Stimulated activated CD8-positive, alpha-beta memory T cell treated with anti-CD3 and anti-CD28 coated beads, Interleukin-7, amount 100 ng/mL, for 48 hours (primary cell): ENCODE measurements at regions not wholly inside any gene's neighbourhood (a gene's known extent, or its start where the extent isn't known, plus 50 kb on each side); places are given as distances from the start of the nearest gene placed in this dataset.

ENCODE experiments used
- DNase-seq, 2 donors: peaks; one replicate each; pipeline ENCODE4 v3.0.0-alpha.2; 2020; ENCODE audit warnings: low read depth in 1 of 2; ENCODE audit errors: extremely low read depth in 1 of 2

GRCh38 chr11:70605468-70605815 lies 207.1 kb downstream of the CTTN start:
- no peak for DNase-seq

- no peak for DNase-seq
Observed at GRCh38 chr11:70605846-70606245, 207.5 kb downstream of the CTTN start.

DNA sequence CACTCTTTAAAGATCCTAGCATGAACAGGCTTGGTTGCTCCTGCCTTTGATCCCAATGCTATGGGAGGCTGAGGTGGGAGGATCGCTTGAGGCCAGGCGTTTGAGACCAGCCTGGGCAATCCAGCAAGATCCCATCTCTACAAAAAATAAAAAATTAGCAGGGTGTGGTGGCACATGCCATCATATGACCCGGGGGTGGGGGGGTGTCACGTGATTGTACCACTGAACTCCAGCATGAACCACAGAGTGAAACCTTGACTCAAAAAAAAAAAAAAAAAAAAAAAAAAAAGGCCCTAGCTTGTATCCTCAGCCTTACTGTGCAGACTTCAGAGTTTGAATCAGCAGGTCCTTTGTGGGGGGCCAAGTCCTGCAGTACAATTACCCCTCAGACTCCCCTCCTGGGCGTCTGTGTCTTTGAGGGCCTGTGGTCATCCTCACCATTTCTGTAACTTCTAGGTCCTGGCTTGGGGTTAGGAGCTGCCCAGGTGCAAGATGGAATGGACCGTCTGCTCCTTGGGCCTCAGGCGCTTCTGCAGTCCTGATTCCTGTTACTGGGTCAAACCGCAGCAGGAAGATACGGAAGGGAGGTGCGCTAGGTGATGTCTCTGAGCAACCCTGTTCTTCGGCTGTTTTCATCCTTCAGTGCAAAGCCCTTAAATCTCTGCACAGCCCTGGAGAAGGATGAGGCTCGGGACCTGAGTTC lies 208.1 kb downstream of the CTTN start:
- DNase-seq: no peak

- DNase-seq: no peak
Observed at GRCh38 chr11:70606951-70607330, 208.6 kb downstream of the CTTN start.

DNA sequence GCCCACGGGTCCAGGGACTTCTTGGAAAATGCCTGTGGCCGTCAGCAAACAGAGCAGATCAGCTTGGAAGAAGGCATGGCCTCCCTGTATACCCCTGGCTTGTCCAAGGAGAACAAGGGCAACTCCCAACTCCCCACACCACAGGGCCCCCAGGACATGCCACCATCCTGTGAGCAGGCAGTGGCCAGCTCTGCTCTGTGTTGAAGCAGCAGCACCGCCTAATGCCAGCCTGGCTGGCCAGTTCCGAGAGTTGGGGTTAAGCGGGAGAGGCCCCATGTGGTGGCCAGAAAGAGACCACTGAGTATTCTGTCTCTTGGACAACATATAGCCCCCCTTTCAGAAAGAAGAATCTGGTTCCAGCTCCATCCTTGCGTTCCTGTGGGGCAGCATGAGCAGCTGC lies 209.2 kb downstream of the CTTN start:
- DNase-seq: no peak

GRCh38 chr11:70608568-70609470 lies 210.5 kb downstream of the CTTN start:
- DNase-seq: no peak

DNA sequence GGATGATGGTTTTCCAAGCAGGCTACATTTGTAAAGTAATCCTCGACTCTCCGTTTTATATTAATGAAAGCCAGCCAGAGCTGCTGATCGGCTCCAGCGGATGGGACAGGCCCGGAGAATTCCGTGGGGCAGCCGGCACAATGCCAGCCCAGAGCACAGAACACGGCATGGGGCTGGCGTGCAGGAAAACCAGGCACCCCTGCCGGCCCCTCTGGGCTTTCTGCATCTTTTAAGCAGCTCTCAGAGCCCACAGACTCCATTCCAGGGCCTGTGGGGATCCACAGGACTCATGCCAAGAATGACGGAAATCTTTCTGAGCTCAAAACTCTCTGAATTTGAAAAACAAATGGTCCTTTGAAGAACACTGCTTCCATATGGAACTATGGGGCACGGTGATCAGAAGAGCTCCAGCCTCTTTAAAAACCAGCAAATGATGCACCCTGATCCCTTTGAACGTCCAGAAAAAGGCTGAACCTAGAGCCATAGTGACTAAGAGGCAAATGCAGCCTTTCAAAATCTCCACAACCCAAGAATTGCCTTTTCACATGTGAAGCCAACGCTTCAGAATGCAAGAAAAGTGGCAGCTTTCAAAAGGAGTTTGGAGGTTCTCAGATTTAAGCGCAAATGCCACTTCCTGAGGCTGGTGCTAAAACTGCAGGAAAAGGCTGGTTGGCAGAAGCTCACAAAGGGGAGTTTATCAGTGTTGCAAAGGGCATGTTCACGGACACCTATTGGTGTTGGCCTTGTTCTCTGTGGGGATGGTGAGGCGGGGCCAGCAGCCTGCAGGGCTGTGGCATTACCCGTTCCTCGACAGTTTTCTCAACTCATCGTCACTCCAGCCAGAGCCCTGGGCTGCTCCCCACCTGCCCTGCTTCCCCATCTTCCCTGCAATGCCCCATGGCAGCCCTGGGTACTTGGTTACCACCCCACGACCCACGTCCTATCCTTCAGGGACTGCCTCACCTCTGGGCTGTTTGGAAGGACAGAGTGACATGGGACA lies 212.5 kb downstream of the CTTN start:
- DNase-seq: no peak

DNA sequence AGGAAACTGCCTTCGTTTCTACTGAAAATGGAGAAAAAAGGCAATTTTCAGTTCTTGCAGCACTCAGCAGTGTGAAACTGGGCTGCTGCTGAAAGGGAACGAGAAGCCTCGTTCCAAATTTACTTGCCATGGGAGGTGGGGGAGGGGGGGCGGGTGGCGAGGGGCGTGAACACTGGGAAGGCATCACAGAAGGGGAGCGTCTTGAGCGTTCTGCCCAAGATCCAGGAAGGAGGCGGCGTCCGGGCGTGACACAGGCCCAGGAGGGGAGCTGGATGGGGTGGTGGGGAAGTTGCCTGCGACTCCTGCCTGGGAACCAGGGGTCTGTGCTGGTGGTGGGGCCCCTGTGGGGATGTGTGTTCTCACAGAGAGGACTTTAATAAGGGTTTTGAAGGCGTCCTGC lies 213.5 kb downstream of the CTTN start:
- DNase-seq: no peak

DNA sequence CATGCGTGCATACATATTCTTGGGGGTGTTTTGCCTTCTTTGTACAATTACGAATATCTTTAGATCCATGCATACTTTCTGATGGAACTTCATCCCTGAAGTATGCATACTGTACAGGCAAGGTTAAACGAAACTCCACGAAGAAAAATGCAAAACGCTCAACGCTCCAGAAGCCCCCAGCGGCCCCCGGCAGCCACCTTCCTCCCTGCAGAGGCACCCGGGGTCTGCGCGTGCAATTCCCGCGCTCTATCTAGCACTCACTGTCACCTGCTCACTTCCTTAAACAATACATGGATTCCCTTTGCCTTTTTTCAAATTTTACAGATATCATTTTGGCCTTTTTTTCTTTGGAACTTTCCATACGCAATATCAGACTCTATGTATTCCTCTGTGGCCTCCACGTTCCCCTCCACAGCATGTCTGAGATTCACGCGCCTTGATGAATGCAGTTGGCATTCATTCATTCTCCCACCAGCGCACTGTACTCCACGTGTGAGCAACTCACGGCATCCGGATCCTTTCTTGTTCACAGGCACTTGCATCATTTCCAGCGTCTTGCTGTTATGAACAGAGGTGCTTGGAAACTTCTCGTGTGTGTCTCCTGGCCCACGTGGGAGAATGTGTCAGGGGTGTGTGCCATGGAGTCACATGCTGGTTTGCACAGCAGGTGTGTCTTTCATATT lies 214.3 kb downstream of the CTTN start:
- no peak for DNase-seq

DNA sequence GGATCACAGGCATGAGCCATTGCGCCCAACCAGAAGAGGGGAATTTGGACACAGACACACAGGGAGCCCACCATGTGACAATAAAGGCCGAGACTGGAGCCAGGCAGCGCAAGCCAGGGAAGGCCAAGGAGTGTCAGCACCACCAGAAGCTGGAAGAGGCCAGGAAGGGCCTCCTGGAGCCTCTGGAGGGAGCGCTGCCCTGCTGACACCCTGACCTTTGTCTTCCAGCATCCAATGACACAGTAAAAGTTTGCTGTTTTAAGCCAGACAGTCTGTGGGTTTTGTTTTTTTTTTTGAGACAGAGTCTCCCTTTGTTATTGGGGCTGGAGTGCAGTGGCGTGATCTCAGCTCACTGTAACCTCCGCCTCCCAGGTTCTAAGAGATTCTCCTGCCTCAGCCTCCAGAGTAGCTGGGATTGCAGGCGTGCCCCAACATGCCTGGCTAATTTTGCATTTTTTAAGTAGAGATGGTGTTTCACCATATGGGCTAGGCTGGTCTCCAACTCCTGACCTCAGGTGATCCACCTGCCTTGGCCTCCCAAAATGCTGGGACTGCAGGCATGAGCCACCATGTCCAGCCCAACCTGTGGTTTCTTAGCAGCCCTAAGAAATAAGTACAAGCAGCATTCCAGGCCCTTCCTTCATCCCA lies 215.8 kb downstream of the CTTN start:
- no peak for DNase-seq

- DNase-seq: no peak
Observed at GRCh38 chr11:70615036-70615875, 216.9 kb downstream of the CTTN start.

DNA sequence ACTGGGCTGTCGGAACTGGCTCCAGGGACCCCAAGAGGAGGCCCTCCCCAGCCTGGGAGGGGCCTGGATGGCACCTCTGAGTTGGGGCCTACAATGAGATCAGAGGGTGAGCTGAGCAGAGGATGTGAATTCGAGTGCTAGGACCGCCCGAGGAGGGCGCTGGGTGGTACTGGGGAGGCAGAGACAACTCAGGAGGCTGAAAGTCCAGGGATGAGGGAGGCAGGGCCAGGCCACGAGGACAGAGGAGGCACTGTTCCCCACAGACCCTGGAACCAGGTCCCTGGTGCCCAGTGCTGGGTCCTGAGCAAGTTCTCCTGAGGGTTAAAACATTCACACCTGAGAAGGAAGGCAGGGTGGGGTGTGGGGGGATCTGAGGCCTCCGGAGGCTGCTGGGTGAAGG lies 218.0 kb downstream of the CTTN start:
- DNase-seq: no peak

DNA sequence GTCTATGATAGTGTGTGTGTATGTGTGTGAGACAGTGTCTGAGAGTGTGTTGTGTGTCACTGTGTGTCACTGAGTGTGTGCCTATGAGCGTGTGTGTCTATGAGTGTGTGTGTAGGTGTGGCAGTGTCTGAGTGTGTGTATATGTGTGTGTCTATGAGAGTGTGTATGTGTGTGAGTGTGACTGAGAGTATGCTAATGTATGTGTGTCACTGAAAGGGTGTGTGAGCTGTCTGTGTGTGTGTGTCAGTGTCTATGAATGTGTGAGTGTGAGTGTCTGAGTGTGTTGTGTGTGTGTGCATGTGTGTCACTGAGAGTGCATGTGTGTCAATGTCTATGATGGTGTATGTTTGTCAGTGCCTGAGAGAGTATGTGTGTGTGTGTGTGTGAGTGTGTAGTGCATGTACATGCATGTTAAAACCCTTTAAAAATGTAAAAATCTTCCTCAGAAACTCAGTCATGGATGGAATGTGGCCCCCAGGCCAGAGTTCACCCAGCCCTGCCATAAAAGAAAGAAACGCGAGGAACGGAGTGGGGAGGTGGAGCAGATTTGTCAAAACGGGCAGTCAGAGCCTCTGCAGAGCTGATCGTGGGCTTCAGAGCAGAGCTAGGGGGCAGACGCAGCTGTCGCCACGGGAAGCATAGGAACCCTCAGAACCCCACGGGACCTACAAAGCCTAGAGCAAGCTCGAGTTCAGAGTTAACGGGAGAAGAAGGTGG lies 218.8 kb downstream of the CTTN start:
- DNase-seq: no peak

- no peak for DNase-seq
Observed at GRCh38 chr11:70618431-70619101, 220.2 kb downstream of the CTTN start.

GRCh38 chr11:70619591-70619990 lies 221.3 kb downstream of the CTTN start:
- DNase-seq: no peak

GRCh38 chr11:70620510-70621184 lies 222.3 kb downstream of the CTTN start:
- DNase-seq: no peak

DNA sequence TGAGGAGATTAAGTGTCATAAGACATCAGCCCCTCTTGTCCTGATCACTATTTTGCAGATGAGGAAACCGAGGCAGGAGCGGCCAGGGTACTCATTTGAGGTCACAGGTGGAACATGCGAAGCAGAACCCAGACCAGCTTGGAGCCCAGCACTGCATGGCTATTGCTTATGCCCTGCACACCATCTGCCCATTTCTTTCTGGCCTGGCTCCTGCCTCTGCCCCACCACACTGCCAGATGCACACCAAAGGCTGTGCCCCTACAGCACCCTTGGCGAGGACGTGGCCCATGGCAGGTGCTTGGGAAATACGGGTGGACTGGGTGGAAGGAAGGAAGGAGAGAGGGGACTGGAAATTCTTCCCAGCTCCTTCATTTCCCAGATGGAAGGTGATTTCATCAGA lies 222.9 kb downstream of the CTTN start:
- DNase-seq: no peak
